CD14-positive monocyte (primary cell): ENCODE measurements at regions not wholly inside any gene's neighbourhood (a gene's known extent, or its start where the extent isn't known, plus 50 kb on each side); places are given as distances from the start of the nearest gene placed in this dataset.

Experiments
- DNase-seq, 3 donors: peaks; one replicate each; pipeline ENCODE4 v3.0.0-alpha.2; 2011 to 2022
- H2AFZ ChIP-seq: 2 replicates; pipeline ENCODE4 v1.6.0; 2012; ENCODE audit warnings: mild to moderate bottlenecking, low read depth, low read length, inconsistent platforms; ENCODE audit not compliant: insufficient read depth, poor library complexity, severe bottlenecking
- H3K27ac ChIP-seq, 2 donors: 1 replicate in 1 of 2; 2 replicates in 1 of 2; pipeline ENCODE4 v1.5.1; 2012 to 2013; ENCODE audit warnings: low read length in 2 of 2, control low read depth in 1 of 2, inconsistent platforms in 1 of 2, low read depth in 1 of 2, mild to moderate bottlenecking in 1 of 2
- H3K27me3 ChIP-seq, 2 donors: one replicate each; pipeline versions ENCODE4 v1.6.0 to v1.6.1; 2011 to 2013; ENCODE audit warnings: low read length in 2 of 2; ENCODE audit not compliant: control insufficient read depth in 2 of 2, insufficient read depth in 2 of 2
- H3K36me3 ChIP-seq, 2 donors: replicated peaks in 1 of 2; 1 replicate in 1 of 2; 2 replicates in 1 of 2; pipeline versions ENCODE4 v1.5.1 to v1.6.1; 2012 to 2013; ENCODE audit warnings: low read length in 2 of 2, control low read depth in 1 of 2, inconsistent platforms in 1 of 2, mild to moderate bottlenecking in 1 of 2; ENCODE audit not compliant: insufficient read depth in 2 of 2, control insufficient read depth in 1 of 2
- H3K4me1 ChIP-seq, 2 donors: 1 replicate in 1 of 2; 2 replicates in 1 of 2; pipeline versions ENCODE4 v1.5.1 to v1.6.1; 2012 to 2013; ENCODE audit warnings: low read length in 2 of 2, control low read depth in 1 of 2, inconsistent platforms in 1 of 2, mild to moderate bottlenecking in 1 of 2, moderate library complexity in 1 of 2; ENCODE audit not compliant: insufficient read depth in 2 of 2, control insufficient read depth in 1 of 2
- H3K4me2 ChIP-seq: replicated peaks from 2 replicates; pipeline ENCODE3; 2012; ENCODE audit warnings: low read length, moderate library complexity, mild to moderate bottlenecking; ENCODE audit not compliant: poor library complexity, severe bottlenecking; ENCODE audit errors: extremely low read depth
- H3K4me3 ChIP-seq, 3 experiments: fragments of 200-600 bp in 1 of 3; sonication (generic) in 1 of 3; replicated peaks in 1 of 3; 1 replicate in 2 of 3; 2 replicates in 1 of 3; pipeline ENCODE4 v1.5.1; 2011 to 2013; ENCODE audit warnings: low read length in 3 of 3, mild to moderate bottlenecking in 3 of 3, control low read depth in 2 of 3, low read depth in 2 of 3, inconsistent platforms in 1 of 3, moderate library complexity in 1 of 3
- H3K79me2 ChIP-seq: 2 replicates; pipeline ENCODE4 v1.6.0; 2012; ENCODE audit warnings: mild to moderate bottlenecking, control low read depth, inconsistent platforms, low read length, moderate library complexity; ENCODE audit not compliant: insufficient read depth
- H3K9ac ChIP-seq: 2 replicates; pipeline ENCODE4 v1.6.0; 2017; ENCODE audit warnings: low read length, mild to moderate bottlenecking; ENCODE audit not compliant: insufficient read depth, poor library complexity, severe bottlenecking
- H3K9me3 ChIP-seq, 2 donors: replicated peaks in 1 of 2; 1 replicate in 1 of 2; 2 replicates in 1 of 2; pipeline versions ENCODE4 v1.5.1 to v1.6.1; 2012 to 2013; ENCODE audit warnings: low read length in 2 of 2, control low read depth in 1 of 2; ENCODE audit not compliant: control insufficient read depth in 1 of 2, insufficient read depth in 1 of 2
- H4K20me1 ChIP-seq: 2 replicates; pipeline ENCODE4 v1.6.0; 2012; ENCODE audit warnings: mild to moderate bottlenecking, low read length, control low read depth, moderate library complexity; ENCODE audit not compliant: insufficient read depth
- H3K27ac Mint-ChIP-seq, 7 donors: one replicate each; pipeline ENCODE4 v1.8.0; 2020; ENCODE audit warnings: mild to moderate bottlenecking in 7 of 7, mixed read lengths in 7 of 7, moderate library complexity in 6 of 7, inconsistent platforms in 2 of 7
- H3K27me3 Mint-ChIP-seq, 3 donors: one replicate each; pipeline ENCODE4 v1.8.0; 2021 to 2022; ENCODE audit warnings: low read depth in 3 of 3, mild to moderate bottlenecking in 3 of 3, mixed read lengths in 3 of 3, moderate library complexity in 3 of 3, inconsistent platforms in 1 of 3
- H3K36me3 Mint-ChIP-seq, 2 donors: one replicate each; pipeline ENCODE4 v1.8.0; 2020; ENCODE audit warnings: mixed read lengths in 2 of 2, inconsistent platforms in 1 of 2, mild to moderate bottlenecking in 1 of 2
- H3K4me1 Mint-ChIP-seq: one replicate; pipeline ENCODE4 v1.8.0; 2020; ENCODE audit warnings: mild to moderate bottlenecking, mixed read lengths
- H3K4me3 Mint-ChIP-seq, 2 donors: one replicate each; pipeline ENCODE4 v1.8.0; 2020; ENCODE audit warnings: mild to moderate bottlenecking in 2 of 2, mixed read lengths in 2 of 2, moderate library complexity in 1 of 2
- H3K9me3 Mint-ChIP-seq, 7 donors: one replicate each; pipeline ENCODE4 v1.8.0; 2020 to 2022; ENCODE audit warnings: mixed read lengths in 7 of 7, mild to moderate bottlenecking in 6 of 7, moderate library complexity in 6 of 7, inconsistent platforms in 2 of 7
- WGBS: methylation state at CpG from one replicate; pipeline ENCODE4 v1.1.5; 2013; ENCODE audit warnings: missing lambda C conversion rate; ENCODE audit not compliant: insufficient coverage; 5-methylcytosine and 5-hydroxymethylcytosine counted together
- intact Hi-C, 2 donors: fragments of 100-400 bp; cut with micrococcal nuclease; formaldehyde crosslinking; loops; one replicate each; pipeline versions ENCODE4 v1.15.0 to v1.15.1; 2023
- TF ChIP-seq, protein P1 (sequence below): fragments of 200-600 bp; IDR thresholded peaks from one replicate; pipeline ENCODE4 v1.8.0; 2022; ENCODE audit warnings: antibody characterized with exemption, mild to moderate bottlenecking

DNA sequence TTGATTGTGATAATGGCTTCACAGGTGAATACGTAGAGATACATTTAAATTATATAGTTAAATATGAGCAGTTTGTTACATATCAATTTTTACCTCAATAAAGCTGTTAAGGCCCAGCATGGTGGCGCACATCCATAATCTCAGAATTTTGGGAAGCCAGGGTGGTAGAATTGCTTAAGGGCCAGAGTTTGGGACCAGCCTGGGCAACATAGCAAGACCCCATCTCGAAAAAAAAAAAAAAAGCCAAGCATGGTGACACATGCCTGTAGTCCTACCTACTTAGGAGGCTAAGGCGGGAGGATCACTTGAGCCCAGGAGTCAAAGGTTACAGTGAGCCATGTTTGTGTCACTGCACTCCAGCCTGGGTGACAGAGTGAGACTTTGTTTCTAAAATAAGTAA lies 138.7 kb upstream of the TMEM161B start:
- no peak overlapping the region for H3K9ac ChIP-seq
- Mint-ChIP-seq H3K4me3 (no peak overlapping the region), H3K4me1 (no peaks in the 10 kb centered on the region), H3K27ac (no peak overlapping the region), H3K27me3 (peaks cover 0 to 4% (median 0%) of the 10 kb centered on the region in 3 donors), H3K36me3 (no peaks in the 10 kb centered on the region), H3K9me3 (peaks cover 0 to 3% (median 0%) of the 10 kb centered on the region in 7 donors)
- H3K27ac ChIP-seq, result no peak overlapping the region
- no peaks in the 10 kb centered on the region for H3K27me3 ChIP-seq
- H3K36me3 ChIP-seq, result no peaks in the 10 kb centered on the region
- no peak overlapping the region for H2AFZ ChIP-seq
- TF ChIP-seq, protein P1, sequence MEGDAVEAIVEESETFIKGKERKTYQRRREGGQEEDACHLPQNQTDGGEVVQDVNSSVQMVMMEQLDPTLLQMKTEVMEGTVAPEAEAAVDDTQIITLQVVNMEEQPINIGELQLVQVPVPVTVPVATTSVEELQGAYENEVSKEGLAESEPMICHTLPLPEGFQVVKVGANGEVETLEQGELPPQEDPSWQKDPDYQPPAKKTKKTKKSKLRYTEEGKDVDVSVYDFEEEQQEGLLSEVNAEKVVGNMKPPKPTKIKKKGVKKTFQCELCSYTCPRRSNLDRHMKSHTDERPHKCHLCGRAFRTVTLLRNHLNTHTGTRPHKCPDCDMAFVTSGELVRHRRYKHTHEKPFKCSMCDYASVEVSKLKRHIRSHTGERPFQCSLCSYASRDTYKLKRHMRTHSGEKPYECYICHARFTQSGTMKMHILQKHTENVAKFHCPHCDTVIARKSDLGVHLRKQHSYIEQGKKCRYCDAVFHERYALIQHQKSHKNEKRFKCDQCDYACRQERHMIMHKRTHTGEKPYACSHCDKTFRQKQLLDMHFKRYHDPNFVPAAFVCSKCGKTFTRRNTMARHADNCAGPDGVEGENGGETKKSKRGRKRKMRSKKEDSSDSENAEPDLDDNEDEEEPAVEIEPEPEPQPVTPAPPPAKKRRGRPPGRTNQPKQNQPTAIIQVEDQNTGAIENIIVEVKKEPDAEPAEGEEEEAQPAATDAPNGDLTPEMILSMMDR, result no peak
- H3K9me3 ChIP-seq, result no peaks in the 10 kb centered on the region
- intact Hi-C loops, result no loop called here
- no CpG with 5 or more reads among the region's 4 CpGs for WGBS
- H3K4me1 ChIP-seq, result no peaks in the 10 kb centered on the region
- H3K79me2 ChIP-seq, result no peaks in the 10 kb centered on the region
- no peak overlapping the region for H3K4me2 ChIP-seq
- no peak overlapping the region for H3K4me3 ChIP-seq
- H4K20me1 ChIP-seq, result no peaks in the 10 kb centered on the region
- no peak for DNase-seq

DNA sequence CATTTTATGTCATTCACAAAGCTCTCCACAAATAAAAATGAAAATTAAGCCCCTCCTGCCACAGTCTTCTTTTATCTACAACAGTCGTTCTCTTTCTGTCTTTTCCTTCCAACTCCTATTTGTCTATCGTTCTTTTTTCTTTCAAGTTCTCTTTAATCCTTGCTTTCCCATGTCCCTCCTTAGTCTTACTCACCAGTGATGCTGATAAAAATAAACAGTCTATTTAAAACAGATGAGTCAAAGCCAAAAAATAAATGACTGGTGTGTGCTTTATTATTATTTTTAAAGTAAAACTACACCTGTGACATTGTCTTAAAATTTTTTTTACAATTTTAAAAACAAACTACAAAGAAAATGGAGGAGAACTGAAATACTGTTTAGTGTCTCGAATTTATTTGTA lies 137.1 kb upstream of the TMEM161B start:
- H3K27ac ChIP-seq, result no peak overlapping the region
- H4K20me1 ChIP-seq, result no peaks in the 10 kb centered on the region
- H3K27me3 Mint-ChIP-seq, result peaks cover 0 to 4% (median 0%) of the 10 kb centered on the region in 3 donors
- no peak overlapping the region for H3K27ac Mint-ChIP-seq
- no peak overlapping the region for H3K4me3 Mint-ChIP-seq
- H3K9me3 Mint-ChIP-seq, result peaks cover 0 to 4% (median 0%) of the 10 kb centered on the region in 7 donors
- H3K36me3 Mint-ChIP-seq, result no peaks in the 10 kb centered on the region
- no peak overlapping the region for H2AFZ ChIP-seq
- no peaks in the 10 kb centered on the region for H3K4me1 Mint-ChIP-seq
- no peaks in the 10 kb centered on the region for H3K27me3 ChIP-seq
- WGBS, result 86% methylated on average over 1 of the region's 3 CpGs
- no peaks in the 10 kb centered on the region for H3K79me2 ChIP-seq
- H3K4me3 ChIP-seq, result no peak overlapping the region
- no peaks in the 10 kb centered on the region for H3K9me3 ChIP-seq
- H3K9ac ChIP-seq, result no peak overlapping the region
- H3K4me2 ChIP-seq, result no peak overlapping the region
- no peaks in the 10 kb centered on the region for H3K4me1 ChIP-seq
- TF ChIP-seq, protein P1, result no peak
- no peak for DNase-seq
- intact Hi-C loops, result no loop called here
- no peaks in the 10 kb centered on the region for H3K36me3 ChIP-seq
